IPS DF 6.9 (cell line): ENCODE measurements at regions not wholly inside any gene's neighbourhood (a gene's known extent, or its start where the extent isn't known, plus 50 kb on each side); places are given as distances from the start of the nearest gene placed in this dataset.

Experiments
- DNase-seq: peaks from one replicate; pipeline ENCODE4 v3.0.0-alpha.2; 2013; ENCODE audit warnings: low read depth, low spot score
- H3K27ac ChIP-seq: one replicate; pipeline ENCODE4 v1.5.1; 2013; ENCODE audit warnings: low read length, control low read depth
- H3K27me3 ChIP-seq: 2 replicates; pipeline ENCODE4 v1.6.1; 2013; ENCODE audit warnings: mild to moderate bottlenecking, low read length; ENCODE audit not compliant: control insufficient read depth, insufficient read depth
- H3K36me3 ChIP-seq: 2 replicates; pipeline ENCODE4 v1.6.1; 2013; ENCODE audit warnings: low read length; ENCODE audit not compliant: control insufficient read depth, insufficient read depth
- H3K4me1 ChIP-seq: 2 replicates; pipeline ENCODE4 v1.6.1; 2013; ENCODE audit warnings: low read length; ENCODE audit not compliant: control insufficient read depth, insufficient read depth
- H3K4me3 ChIP-seq: 2 replicates; pipeline ENCODE4 v1.5.1; 2013; ENCODE audit warnings: mild to moderate bottlenecking, low read length
- H3K9me3 ChIP-seq: 2 replicates; pipeline ENCODE4 v1.6.1; 2013; ENCODE audit warnings: low read length, inconsistent platforms; ENCODE audit not compliant: control insufficient read depth, insufficient read depth
- WGBS: extraction: QIAGEN DNeasy Blood & Tissue Kit; methylation state at CpG from one replicate; pipeline ENCODE4 v1.1.7; 2013; ENCODE audit warnings: mixed read lengths, missing lambda C conversion rate; ENCODE audit not compliant: insufficient read length, insufficient coverage; 5-methylcytosine and 5-hydroxymethylcytosine counted together

- Histone ChIP-seq H3K4me3 (no peak overlapping the region), H3K9me3 (no peaks in the 10 kb centered on the region), H3K27me3 (no peaks in the 10 kb centered on the region), H3K36me3 (no peaks in the 10 kb centered on the region), H3K27ac (no peak overlapping the region), H3K4me1 (no peaks in the 10 kb centered on the region)
- no CpG with 5 or more reads among the region's 5 CpGs for WGBS
- DNase-seq: no peak
Measured at GRCh38 chr7:130963339-130963738, 229.3 kb upstream of the KLF14 start.

GRCh38 chr7:130965515-130965914 lies 231.5 kb upstream of the KLF14 start:
- H3K27me3 ChIP-seq: no peaks in the 10 kb centered on the region
- DNase-seq: no peak
- no peaks in the 10 kb centered on the region for H3K36me3 ChIP-seq
- H3K4me1 ChIP-seq: no peaks in the 10 kb centered on the region
- H3K9me3 ChIP-seq: no peaks in the 10 kb centered on the region
- no peak overlapping the region for H3K4me3 ChIP-seq
- H3K27ac ChIP-seq: no peak overlapping the region

GRCh38 chr7:130966246-130967009 lies 232.4 kb upstream of the KLF14 start:
- DNase-seq: no peak
- no peak overlapping the region for H3K27ac ChIP-seq
- H3K9me3 ChIP-seq: no peaks in the 10 kb centered on the region
- no peaks in the 10 kb centered on the region for H3K4me1 ChIP-seq
- no peaks in the 10 kb centered on the region for H3K27me3 ChIP-seq
- H3K36me3 ChIP-seq: no peaks in the 10 kb centered on the region
- no peak overlapping the region for H3K4me3 ChIP-seq
- WGBS: no CpG with 5 or more reads among the region's 5 CpGs

- Histone ChIP-seq H3K4me3 (no peak overlapping the region), H3K36me3 (no peaks in the 10 kb centered on the region), H3K27me3 (no peaks in the 10 kb centered on the region), H3K9me3 (no peaks in the 10 kb centered on the region), H3K4me1 (no peaks in the 10 kb centered on the region), H3K27ac (no peak overlapping the region)
- DNase-seq: no peak
Measured at GRCh38 chr7:130970196-130970595, 236.2 kb upstream of the KLF14 start.

GRCh38 chr7:130970696-130971095 lies 236.7 kb upstream of the KLF14 start:
- DNase-seq: no peak
- no peak overlapping the region for H3K27ac ChIP-seq

GRCh38 chr7:130971297-130971696 lies 237.3 kb upstream of the KLF14 start:
- Histone ChIP-seq H3K9me3 (no peaks in the 10 kb centered on the region), H3K27ac (no peak overlapping the region), H3K4me1 (no peaks in the 10 kb centered on the region), H3K27me3 (no peaks in the 10 kb centered on the region), H3K4me3 (no peak overlapping the region), H3K36me3 (no peaks in the 10 kb centered on the region)
- no CpG with 5 or more reads among the region's 4 CpGs for WGBS
- DNase-seq: no peak

More at GRCh38 chr7:130970696-130971095, 236.7 kb upstream of the KLF14 start:
- Histone ChIP-seq H3K4me3 (no peak overlapping the region), H3K36me3 (no peaks in the 10 kb centered on the region), H3K4me1 (no peaks in the 10 kb centered on the region), H3K27me3 (no peaks in the 10 kb centered on the region), H3K9me3 (no peaks in the 10 kb centered on the region)
- no CpG with 5 or more reads among the region's 1 CpG for WGBS

GRCh38 chr7:130972201-130972600 lies 238.2 kb upstream of the KLF14 start:
- Histone ChIP-seq H3K27ac (no peak overlapping the region), H3K9me3 (no peaks in the 10 kb centered on the region), H3K27me3 (no peaks in the 10 kb centered on the region), H3K4me3 (no peak overlapping the region), H3K36me3 (no peaks in the 10 kb centered on the region), H3K4me1 (no peaks in the 10 kb centered on the region)
- DNase-seq: no peak
- no CpG with 5 or more reads among the region's 2 CpGs for WGBS

GRCh38 chr7:130973637-130974036 lies 239.6 kb upstream of the KLF14 start:
- no peaks in the 10 kb centered on the region for H3K9me3 ChIP-seq
- no peaks in the 10 kb centered on the region for H3K27me3 ChIP-seq
- DNase-seq: no peak
- H3K4me1 ChIP-seq: no peaks in the 10 kb centered on the region
- H3K27ac ChIP-seq: no peak overlapping the region
- H3K4me3 ChIP-seq: no peak overlapping the region
- H3K36me3 ChIP-seq: no peaks in the 10 kb centered on the region

- no peaks in the 10 kb centered on the region for H3K36me3 ChIP-seq
- no CpG with 5 or more reads among the region's 2 CpGs for WGBS
- no peaks in the 10 kb centered on the region for H3K27me3 ChIP-seq
- DNase-seq: no peak
- H3K4me3 ChIP-seq: no peak overlapping the region
- H3K27ac ChIP-seq: no peak overlapping the region
- H3K9me3 ChIP-seq: no peaks in the 10 kb centered on the region
- no peaks in the 10 kb centered on the region for H3K4me1 ChIP-seq
Measured at GRCh38 chr7:130974169-130974568, 240.2 kb upstream of the KLF14 start.

- no CpG with 5 or more reads among the region's 2 CpGs for WGBS
- Histone ChIP-seq H3K27ac (no peak overlapping the region), H3K4me3 (no peak overlapping the region), H3K4me1 (no peaks in the 10 kb centered on the region), H3K36me3 (no peaks in the 10 kb centered on the region), H3K9me3 (no peaks in the 10 kb centered on the region), H3K27me3 (no peaks in the 10 kb centered on the region)
- DNase-seq: no peak
Measured at GRCh38 chr7:130974794-130975193, 240.8 kb upstream of the KLF14 start.

GRCh38 chr7:130975731-130976130 lies 241.7 kb upstream of the KLF14 start:
- no peaks in the 10 kb centered on the region for H3K4me1 ChIP-seq
- H3K27me3 ChIP-seq: no peaks in the 10 kb centered on the region
- no peak for DNase-seq
- no peak overlapping the region for H3K27ac ChIP-seq
- no peaks in the 10 kb centered on the region for H3K36me3 ChIP-seq
- H3K9me3 ChIP-seq: no peaks in the 10 kb centered on the region
- no CpG with 5 or more reads among the region's 5 CpGs for WGBS
- H3K4me3 ChIP-seq: no peak overlapping the region
